C4-2B (cell line): ENCODE measurements at regions not wholly inside any gene's neighbourhood (a gene's known extent, or its start where the extent isn't known, plus 50 kb on each side); places are given as distances from the start of the nearest gene placed in this dataset.

Source experiments
- ZFX ChIP-seq: fragments of 450-650 bp; IDR thresholded peaks from 2 replicates; pipeline ENCODE4 v1.6.1; 2017
- TF ChIP-seq, protein P1 (sequence below): fragments of 450-650 bp; conservative IDR thresholded peaks from 2 replicates; pipeline ENCODE4 v1.5.1; 2017; ENCODE audit warnings: mild to moderate bottlenecking

DNA sequence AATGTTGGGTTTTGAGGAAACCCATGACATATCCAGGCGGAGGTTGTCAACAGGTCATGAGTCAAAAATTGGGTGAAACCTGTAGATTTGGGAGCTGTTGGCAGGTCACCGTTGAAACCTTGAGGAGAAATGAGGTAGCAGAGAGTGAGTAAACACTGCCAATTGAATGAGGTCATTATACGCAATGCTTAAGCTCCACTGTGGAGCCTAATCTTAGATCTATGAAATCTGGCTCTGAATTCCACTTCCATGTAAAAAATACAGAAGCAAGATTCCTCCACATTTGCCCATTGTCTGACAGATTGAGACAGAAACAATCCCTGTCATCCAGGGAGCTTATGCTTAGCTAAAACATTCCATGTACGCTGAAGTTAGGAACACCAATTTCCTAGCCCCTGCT is 76.0 kb upstream of the IL6 start:
- TF ChIP-seq, protein P1, sequence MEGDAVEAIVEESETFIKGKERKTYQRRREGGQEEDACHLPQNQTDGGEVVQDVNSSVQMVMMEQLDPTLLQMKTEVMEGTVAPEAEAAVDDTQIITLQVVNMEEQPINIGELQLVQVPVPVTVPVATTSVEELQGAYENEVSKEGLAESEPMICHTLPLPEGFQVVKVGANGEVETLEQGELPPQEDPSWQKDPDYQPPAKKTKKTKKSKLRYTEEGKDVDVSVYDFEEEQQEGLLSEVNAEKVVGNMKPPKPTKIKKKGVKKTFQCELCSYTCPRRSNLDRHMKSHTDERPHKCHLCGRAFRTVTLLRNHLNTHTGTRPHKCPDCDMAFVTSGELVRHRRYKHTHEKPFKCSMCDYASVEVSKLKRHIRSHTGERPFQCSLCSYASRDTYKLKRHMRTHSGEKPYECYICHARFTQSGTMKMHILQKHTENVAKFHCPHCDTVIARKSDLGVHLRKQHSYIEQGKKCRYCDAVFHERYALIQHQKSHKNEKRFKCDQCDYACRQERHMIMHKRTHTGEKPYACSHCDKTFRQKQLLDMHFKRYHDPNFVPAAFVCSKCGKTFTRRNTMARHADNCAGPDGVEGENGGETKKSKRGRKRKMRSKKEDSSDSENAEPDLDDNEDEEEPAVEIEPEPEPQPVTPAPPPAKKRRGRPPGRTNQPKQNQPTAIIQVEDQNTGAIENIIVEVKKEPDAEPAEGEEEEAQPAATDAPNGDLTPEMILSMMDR, result no peak
- no peak for TF ChIP-seq ZFX
